ENCODE measurements at regions not wholly inside any gene's neighbourhood (a gene's known extent, or its start where the extent isn't known, plus 50 kb on each side); places are given as distances from the start of the nearest gene placed in this dataset.

DNA sequence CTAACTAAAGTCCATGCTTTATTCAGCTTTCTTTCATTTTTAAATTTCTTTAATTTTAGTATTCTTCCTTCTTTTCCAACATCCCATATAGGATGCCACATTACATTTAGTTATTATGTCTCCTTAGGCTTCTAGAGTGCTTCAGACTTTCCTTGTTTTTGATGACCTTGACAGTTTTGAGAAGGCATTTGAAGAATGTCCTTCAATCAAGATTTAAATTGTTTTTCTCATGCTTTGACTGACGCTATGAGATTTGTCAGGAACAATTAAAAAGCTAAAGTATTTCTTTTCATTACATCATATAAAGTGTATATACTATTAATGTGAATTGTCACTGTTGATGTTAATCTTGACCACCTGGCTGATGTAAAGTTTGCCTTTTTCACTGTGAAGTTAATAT, 173.7 kb upstream of the LYPLAL1 start:
- TF ChIP-seq POLR2A (IDR thresholded peaks at IDR 0.05) = no peak
- TF ChIP-seq, protein P1, sequence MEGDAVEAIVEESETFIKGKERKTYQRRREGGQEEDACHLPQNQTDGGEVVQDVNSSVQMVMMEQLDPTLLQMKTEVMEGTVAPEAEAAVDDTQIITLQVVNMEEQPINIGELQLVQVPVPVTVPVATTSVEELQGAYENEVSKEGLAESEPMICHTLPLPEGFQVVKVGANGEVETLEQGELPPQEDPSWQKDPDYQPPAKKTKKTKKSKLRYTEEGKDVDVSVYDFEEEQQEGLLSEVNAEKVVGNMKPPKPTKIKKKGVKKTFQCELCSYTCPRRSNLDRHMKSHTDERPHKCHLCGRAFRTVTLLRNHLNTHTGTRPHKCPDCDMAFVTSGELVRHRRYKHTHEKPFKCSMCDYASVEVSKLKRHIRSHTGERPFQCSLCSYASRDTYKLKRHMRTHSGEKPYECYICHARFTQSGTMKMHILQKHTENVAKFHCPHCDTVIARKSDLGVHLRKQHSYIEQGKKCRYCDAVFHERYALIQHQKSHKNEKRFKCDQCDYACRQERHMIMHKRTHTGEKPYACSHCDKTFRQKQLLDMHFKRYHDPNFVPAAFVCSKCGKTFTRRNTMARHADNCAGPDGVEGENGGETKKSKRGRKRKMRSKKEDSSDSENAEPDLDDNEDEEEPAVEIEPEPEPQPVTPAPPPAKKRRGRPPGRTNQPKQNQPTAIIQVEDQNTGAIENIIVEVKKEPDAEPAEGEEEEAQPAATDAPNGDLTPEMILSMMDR (IDR thresholded peaks at IDR 0.05) = no peak

All from uterus (tissue), 2 donors.